HL-60 (cell line): ENCODE measurements at regions not wholly inside any gene's neighbourhood (a gene's known extent, or its start where the extent isn't known, plus 50 kb on each side); places are given as distances from the start of the nearest gene placed in this dataset.

Experiments used
- CTCF ChIP-seq: IDR thresholded peaks from one replicate; pipeline ENCODE4 v1.5.1; 2011; ENCODE audit warnings: low read length, control low read depth, inconsistent platforms; ENCODE audit not compliant: insufficient read depth
- GABPA ChIP-seq: IDR thresholded peaks from 2 replicates; pipeline ENCODE4 v1.6.1; 2012; ENCODE audit warnings: low read depth
- POLR2AphosphoS5 ChIP-seq: IDR thresholded peaks from 2 replicates; pipeline ENCODE4 v1.6.1; 2012; ENCODE audit warnings: low read depth
- REST ChIP-seq: IDR thresholded peaks from 2 replicates; pipeline ENCODE4 v1.6.1; 2012; ENCODE audit warnings: low read depth; ENCODE audit not compliant: insufficient replicate concordance
- SPI1 ChIP-seq: IDR thresholded peaks from 2 replicates; pipeline ENCODE4 v1.6.1; 2012; ENCODE audit warnings: low read depth, mild to moderate bottlenecking, borderline replicate concordance

GRCh38 chr10:125397608-125398007, 237.2 kb upstream of the CTBP2 start:
- TF ChIP-seq CTCF (no peak), REST (no peak), POLR2AphosphoS5 (no peak), GABPA (no peak), SPI1 (no peak)
